ENCODE measurements at regions not wholly inside any gene's neighbourhood (a gene's known extent, or its start where the extent isn't known, plus 50 kb on each side); places are given as distances from the start of the nearest gene placed in this dataset.
A peak's percentile ranks its signal among the peaks of the same experiment; 100 is the strongest.

DNA sequence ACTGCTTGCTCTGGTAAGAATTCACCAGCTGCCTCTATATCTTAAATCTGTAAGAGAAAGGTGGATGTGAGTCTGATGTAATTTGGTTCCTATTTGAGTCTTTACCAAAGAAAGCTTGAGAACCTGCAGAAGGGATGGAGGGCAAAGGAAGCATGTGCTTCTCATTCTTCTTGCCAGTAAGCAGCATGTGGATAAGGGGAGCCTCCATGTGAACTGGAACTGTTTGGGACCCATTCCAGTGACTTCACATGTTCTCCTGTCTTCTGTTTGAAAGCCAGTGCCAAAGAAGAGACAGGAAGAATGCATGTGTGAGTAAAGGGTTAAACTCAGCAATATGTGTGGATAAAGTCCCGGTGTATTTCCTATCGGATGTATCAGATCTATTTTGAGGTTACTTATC is 119.6 kb upstream of the ADGRL2 start:
- no peak for DNase-seq
- intact Hi-C loops (cut with DNase I) = no loop called here
- H3K36me3 ChIP-seq = no peaks in the 10 kb centered on the region
- H3K4me1 ChIP-seq = peaks cover 0 to 28% (median 18%) of the 10 kb centered on the region in 4 donors
- no peaks in the 10 kb centered on the region for H3K27me3 ChIP-seq
- no peak for TF ChIP-seq POLR2AphosphoS5 (IDR thresholded peaks at IDR 0.05)
- no peak for TF ChIP-seq EP300 (IDR thresholded peaks at IDR 0.05)
- no peak for TF ChIP-seq POLR2A (IDR thresholded peaks at IDR 0.05)
- TF ChIP-seq, protein P1, sequence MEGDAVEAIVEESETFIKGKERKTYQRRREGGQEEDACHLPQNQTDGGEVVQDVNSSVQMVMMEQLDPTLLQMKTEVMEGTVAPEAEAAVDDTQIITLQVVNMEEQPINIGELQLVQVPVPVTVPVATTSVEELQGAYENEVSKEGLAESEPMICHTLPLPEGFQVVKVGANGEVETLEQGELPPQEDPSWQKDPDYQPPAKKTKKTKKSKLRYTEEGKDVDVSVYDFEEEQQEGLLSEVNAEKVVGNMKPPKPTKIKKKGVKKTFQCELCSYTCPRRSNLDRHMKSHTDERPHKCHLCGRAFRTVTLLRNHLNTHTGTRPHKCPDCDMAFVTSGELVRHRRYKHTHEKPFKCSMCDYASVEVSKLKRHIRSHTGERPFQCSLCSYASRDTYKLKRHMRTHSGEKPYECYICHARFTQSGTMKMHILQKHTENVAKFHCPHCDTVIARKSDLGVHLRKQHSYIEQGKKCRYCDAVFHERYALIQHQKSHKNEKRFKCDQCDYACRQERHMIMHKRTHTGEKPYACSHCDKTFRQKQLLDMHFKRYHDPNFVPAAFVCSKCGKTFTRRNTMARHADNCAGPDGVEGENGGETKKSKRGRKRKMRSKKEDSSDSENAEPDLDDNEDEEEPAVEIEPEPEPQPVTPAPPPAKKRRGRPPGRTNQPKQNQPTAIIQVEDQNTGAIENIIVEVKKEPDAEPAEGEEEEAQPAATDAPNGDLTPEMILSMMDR (IDR thresholded peaks at IDR 0.05) = no peak
- H3K4me3 ChIP-seq = no peak overlapping the region
- H3K9me3 ChIP-seq = peaks cover 0 to under 1% (median 0%) of the 10 kb centered on the region in 4 donors
- H3K27ac ChIP-seq = no peak overlapping the region
- 14 to 50% methylated on average over 2 of the region's 2 CpGs for WGBS, 2 donors

DNA sequence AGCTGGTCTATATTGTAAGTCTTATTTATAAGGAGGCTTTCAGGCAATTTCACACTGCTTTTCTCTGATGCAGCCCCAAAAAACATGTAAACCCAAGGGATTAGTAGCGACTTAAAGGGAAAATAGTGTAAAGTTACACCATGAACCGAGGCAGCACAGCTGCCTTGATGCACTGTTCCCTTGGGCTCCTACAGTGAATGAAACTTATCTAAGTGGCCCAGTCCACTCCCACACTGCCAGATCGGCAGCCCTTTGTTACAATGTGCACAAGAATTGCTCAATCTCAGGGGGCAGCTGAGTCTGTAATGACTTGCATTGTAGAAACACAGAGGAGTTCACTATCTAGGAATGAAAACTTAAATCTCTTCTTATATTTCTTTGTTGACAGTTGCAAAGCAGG is 120.8 kb upstream of the ADGRL2 start:
- Histone ChIP-seq H3K36me3 (no peaks in the 10 kb centered on the region), H3K4me3 (peak overlapping the region in 1 of 4 donors; percentile 6), H3K27ac (no peak overlapping the region), H3K9me3 (no peaks in the 10 kb centered on the region), H3K27me3 (no peaks in the 10 kb centered on the region), H3K4me1 (peaks cover 0 to 28% (median 18%) of the 10 kb centered on the region in 4 donors)
- TF ChIP-seq POLR2A (IDR thresholded peaks at IDR 0.05) (no peak), EP300 (IDR thresholded peaks at IDR 0.05) (no peak), POLR2AphosphoS5 (IDR thresholded peaks at IDR 0.05) (no peak)
- TF ChIP-seq, protein P1 (IDR thresholded peaks at IDR 0.05) = no peak
- intact Hi-C loops (cut with DNase I) = no loop called here
- 80 to 86% methylated on average over 3 of the region's 3 CpGs for WGBS, 2 donors
- DNase-seq = peak; percentile 65

DNA sequence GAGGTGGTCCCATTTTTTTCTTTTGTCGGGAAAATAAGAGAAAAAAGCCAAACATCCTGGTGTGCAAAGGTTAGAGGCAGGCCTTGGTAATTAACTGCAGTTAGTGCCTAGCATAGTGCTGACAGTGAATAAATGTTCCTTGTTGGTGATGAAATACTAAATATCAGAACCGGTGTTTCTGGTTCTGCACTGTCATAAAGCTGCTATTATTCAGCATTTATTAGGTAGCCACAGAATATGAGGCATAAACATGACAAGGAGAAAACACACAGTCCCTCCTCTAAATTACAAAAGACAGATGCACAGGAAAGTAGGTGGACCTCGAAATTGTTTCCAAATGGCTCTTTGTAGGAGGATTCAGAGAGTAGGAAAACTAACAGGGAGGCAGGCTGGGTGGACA is 122.0 kb upstream of the ADGRL2 start:
- WGBS, 2 donors = 48 to 68% methylated on average over 3 of the region's 3 CpGs
- no peaks in the 10 kb centered on the region for H3K36me3 ChIP-seq
- no peak for DNase-seq
- TF ChIP-seq POLR2AphosphoS5 (IDR thresholded peaks at IDR 0.05) (peak in 1 of 4 donors; percentile 18), EP300 (IDR thresholded peaks at IDR 0.05) (no peak)
- H3K4me1 ChIP-seq = peaks cover 0 to 28% (median 18%) of the 10 kb centered on the region in 4 donors
- no peak overlapping the region for H3K4me3 ChIP-seq
- no peak overlapping the region for H3K27ac ChIP-seq
- no peaks in the 10 kb centered on the region for H3K27me3 ChIP-seq
- intact Hi-C loops (cut with DNase I) = no loop called here
- H3K9me3 ChIP-seq = no peaks in the 10 kb centered on the region

DNA sequence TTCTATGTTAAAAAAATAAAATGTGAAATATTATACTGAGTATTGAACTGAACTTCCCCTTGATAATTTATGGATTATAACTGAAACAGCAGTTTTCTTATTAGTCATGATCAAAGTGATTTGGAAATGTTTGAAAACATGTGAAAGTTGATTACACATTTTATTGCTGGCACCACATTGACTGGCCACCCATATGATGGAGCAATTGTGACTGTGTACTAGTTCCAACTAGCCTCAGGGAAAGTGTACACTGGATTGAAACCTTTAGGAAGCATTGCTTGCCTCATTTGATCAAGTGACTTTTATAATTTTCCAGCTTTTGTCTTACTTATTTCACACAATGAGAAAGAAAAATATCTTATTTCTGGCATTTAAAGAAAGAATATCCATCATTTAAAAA is 128.0 kb upstream of the ADGRL2 start:
- no peak for DNase-seq
- Histone ChIP-seq H3K27ac (no peak overlapping the region), H3K4me1 (peaks cover 0 to 11% (median 0%) of the 10 kb centered on the region in 4 donors), H3K4me3 (no peak overlapping the region), H3K27me3 (no peaks in the 10 kb centered on the region), H3K36me3 (no peaks in the 10 kb centered on the region), H3K9me3 (no peaks in the 10 kb centered on the region)
- intact Hi-C loops (cut with DNase I) = no loop called here
- TF ChIP-seq EP300 (IDR thresholded peaks at IDR 0.05) (no peak), POLR2AphosphoS5 (IDR thresholded peaks at IDR 0.05) (no peak), POLR2A (IDR thresholded peaks at IDR 0.05) (no peak)
- TF ChIP-seq, protein P1 (IDR thresholded peaks at IDR 0.05) = no peak

DNA sequence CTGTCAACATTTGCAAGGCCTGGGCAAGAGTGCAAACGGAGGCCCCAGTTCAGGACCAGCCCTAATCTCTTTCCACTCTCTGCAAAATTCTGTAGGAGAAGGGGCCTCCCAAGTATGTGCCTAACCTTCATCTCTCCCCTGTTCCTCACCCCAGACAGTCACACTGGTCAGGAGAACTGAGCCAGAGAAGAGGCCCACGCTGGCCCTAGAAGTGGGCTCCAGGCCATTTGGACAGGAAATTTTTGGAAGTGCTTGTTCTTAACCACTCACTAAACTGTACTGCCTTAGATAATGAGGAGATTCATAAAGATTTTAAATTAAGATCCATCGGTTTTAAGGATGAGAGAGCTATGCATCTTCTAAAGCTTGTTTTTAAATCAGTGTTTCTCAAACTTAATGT is 129.7 kb upstream of the ADGRL2 start:
- Histone ChIP-seq H3K9me3 (no peaks in the 10 kb centered on the region), H3K36me3 (no peaks in the 10 kb centered on the region), H3K4me3 (no peak overlapping the region), H3K4me1 (peaks cover 0 to 11% (median 0%) of the 10 kb centered on the region in 4 donors), H3K27ac (no peak overlapping the region), H3K27me3 (no peaks in the 10 kb centered on the region)
- intact Hi-C loops (cut with DNase I) = no loop called here
- TF ChIP-seq EP300 (IDR thresholded peaks at IDR 0.05) (no peak), POLR2A (IDR thresholded peaks at IDR 0.05) (no peak)
- WGBS, 2 donors = 76 to 85% methylated on average over 3 of the region's 3 CpGs
- no peak for DNase-seq

DNA sequence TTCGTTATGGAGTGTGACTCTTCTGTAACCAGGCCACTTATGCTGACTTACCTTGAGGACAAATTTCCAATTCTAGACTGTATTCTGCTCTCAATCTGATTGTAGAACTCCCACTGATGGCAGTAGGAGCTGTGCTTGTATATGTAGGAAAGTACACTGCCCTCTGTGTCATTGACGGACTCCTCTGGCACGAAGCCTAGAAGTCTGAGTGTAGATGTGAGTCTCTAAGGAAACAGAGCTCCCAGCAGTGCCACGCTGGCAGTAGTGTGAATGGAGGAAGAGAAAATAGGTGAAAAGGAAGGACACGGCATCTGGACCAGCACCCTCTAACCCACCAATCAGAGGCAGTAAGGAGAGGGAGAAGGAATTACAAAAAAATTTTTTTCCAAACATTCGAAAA is 130.4 kb upstream of the ADGRL2 start:
- intact Hi-C loops (cut with DNase I) = no loop called here
- H3K27me3 ChIP-seq = no peaks in the 10 kb centered on the region
- H3K27ac ChIP-seq = peak overlapping the region in 1 of 4 donors; percentile 16
- no peak overlapping the region for H3K4me3 ChIP-seq
- no peaks in the 10 kb centered on the region for H3K9me3 ChIP-seq
- TF ChIP-seq POLR2A (IDR thresholded peaks at IDR 0.05) = no peak
- TF ChIP-seq POLR2AphosphoS5 (IDR thresholded peaks at IDR 0.05) = no peak
- TF ChIP-seq, protein P1 (IDR thresholded peaks at IDR 0.05) = no peak
- no peak for TF ChIP-seq EP300 (IDR thresholded peaks at IDR 0.05)
- peak; percentile 82 for DNase-seq
- peaks cover 0 to 11% (median 0%) of the 10 kb centered on the region in 4 donors for H3K4me1 ChIP-seq
- no peaks in the 10 kb centered on the region for H3K36me3 ChIP-seq
- 25 to 41% methylated on average over 6 of the region's 6 CpGs for WGBS, 2 donors

All from sigmoid colon (tissue), 6 donors.